Chondrocyte (in vitro differentiated cells): ENCODE measurements at regions not wholly inside any gene's neighbourhood (a gene's known extent, or its start where the extent isn't known, plus 50 kb on each side); places are given as distances from the start of the nearest gene placed in this dataset.
A peak's percentile ranks its signal among the peaks of the same experiment; 100 is the strongest.

Experiments
- DNase-seq: peaks from one replicate; pipeline ENCODE4 v3.0.0; 2021; ENCODE audit warnings: mixed read lengths, low spot score
- H3K27ac Mint-ChIP-seq: one replicate; pipeline ENCODE4 v1.8.0; 2021; ENCODE audit warnings: mild to moderate bottlenecking, moderate library complexity, mixed read lengths; ENCODE audit not compliant: unreplicated experiment
- H3K27me3 Mint-ChIP-seq: 2 replicates; pipeline ENCODE4 v1.8.0; 2021; ENCODE audit warnings: low read depth, mixed read lengths
- H3K36me3 Mint-ChIP-seq: 2 replicates; pipeline ENCODE4 v1.8.0; 2021; ENCODE audit warnings: low read depth, mixed read lengths
- H3K4me1 Mint-ChIP-seq: 2 replicates; pipeline ENCODE4 v1.8.0; 2021; ENCODE audit warnings: low read depth, mild to moderate bottlenecking, mixed read lengths
- H3K4me3 Mint-ChIP-seq: one replicate; pipeline ENCODE4 v1.8.0; 2021; ENCODE audit warnings: mild to moderate bottlenecking, moderate library complexity, mixed read lengths; ENCODE audit not compliant: unreplicated experiment
- H3K9me3 Mint-ChIP-seq: 2 replicates; pipeline ENCODE4 v1.8.0; 2021; ENCODE audit warnings: low read depth, mixed read lengths
- CTCF ChIP-seq: fragments of 200-600 bp; sonication (generic); IDR thresholded peaks from 2 replicates; pipeline ENCODE4 v1.5.0; 2021; ENCODE audit warnings: antibody characterized with exemption, mild to moderate bottlenecking, moderate library complexity

GRCh38 chr7:46809886-46810285 is 772.0 kb downstream of the TNS3 start:
- Mint-ChIP-seq H3K4me3 (no peak overlapping the region), H3K27me3 (no peaks in the 10 kb centered on the region), H3K9me3 (no peaks in the 10 kb centered on the region), H3K4me1 (peaks cover 30% of the 10 kb centered on the region), H3K36me3 (no peaks in the 10 kb centered on the region), H3K27ac (no peak overlapping the region)
- no peak for TF ChIP-seq CTCF
- no peak for DNase-seq

GRCh38 chr7:46806856-46807255 is 775.1 kb downstream of the TNS3 start:
- no peaks in the 10 kb centered on the region for H3K9me3 Mint-ChIP-seq
- peaks cover 16% of the 10 kb centered on the region for H3K4me1 Mint-ChIP-seq
- no peak overlapping the region for H3K27ac Mint-ChIP-seq

GRCh38 chr7:46802479-46802878 is 779.4 kb downstream of the TNS3 start:
- TF ChIP-seq CTCF: no peak
- peaks cover 4% of the 10 kb centered on the region for H3K4me1 Mint-ChIP-seq
- H3K4me3 Mint-ChIP-seq: no peak overlapping the region

More at GRCh38 chr7:46806856-46807255, 775.1 kb downstream of the TNS3 start:
- no peak for DNase-seq
- no peaks in the 10 kb centered on the region for H3K36me3 Mint-ChIP-seq
- no peaks in the 10 kb centered on the region for H3K27me3 Mint-ChIP-seq
- no peak for TF ChIP-seq CTCF
- H3K4me3 Mint-ChIP-seq: no peak overlapping the region

GRCh38 chr7:46791188-46791587 is 790.7 kb downstream of the TNS3 start:
- no peaks in the 10 kb centered on the region for H3K9me3 Mint-ChIP-seq
- H3K27ac Mint-ChIP-seq: no peak overlapping the region
- no peaks in the 10 kb centered on the region for H3K36me3 Mint-ChIP-seq
- peaks cover 10% of the 10 kb centered on the region for H3K4me1 Mint-ChIP-seq
- no peak overlapping the region for H3K4me3 Mint-ChIP-seq
- DNase-seq: no peak
- no peak for TF ChIP-seq CTCF
- no peaks in the 10 kb centered on the region for H3K27me3 Mint-ChIP-seq

More at GRCh38 chr7:46802479-46802878, 779.4 kb downstream of the TNS3 start:
- H3K36me3 Mint-ChIP-seq: no peaks in the 10 kb centered on the region
- peaks cover 8% of the 10 kb centered on the region for H3K9me3 Mint-ChIP-seq
- H3K27ac Mint-ChIP-seq: no peak overlapping the region
- H3K27me3 Mint-ChIP-seq: no peaks in the 10 kb centered on the region
- no peak for DNase-seq

GRCh38 chr7:46786995-46787394 is 794.9 kb downstream of the TNS3 start:
- DNase-seq: no peak
- peaks cover 14% of the 10 kb centered on the region for H3K4me1 Mint-ChIP-seq
- peak overlapping the region; percentile 49 for H3K27ac Mint-ChIP-seq
- peaks cover 2% of the 10 kb centered on the region for H3K9me3 Mint-ChIP-seq
- no peak for TF ChIP-seq CTCF
- H3K4me3 Mint-ChIP-seq: no peak overlapping the region
- peaks cover 1% of the 10 kb centered on the region for H3K36me3 Mint-ChIP-seq
- H3K27me3 Mint-ChIP-seq: no peaks in the 10 kb centered on the region
